Peyer's patch (tissue), 4 donors: ENCODE measurements at regions not wholly inside any gene's neighbourhood (a gene's known extent, or its start where the extent isn't known, plus 50 kb on each side); places are given as distances from the start of the nearest gene placed in this dataset.

Source experiments
- DNase-seq, 3 donors: peaks; one replicate each; pipeline ENCODE4 v3.0.0-alpha.2; 2017 to 2019
- H3K27ac ChIP-seq, 4 donors: fragments of 200-600 bp; sonication (generic); one replicate each; pipeline ENCODE4 v1.5.1; 2016 to 2019
- H3K27me3 ChIP-seq, 2 donors: fragments of 200-600 bp; sonication (generic); one replicate each; pipeline ENCODE4 v1.5.1; 2019
- H3K36me3 ChIP-seq, 3 donors: fragments of 200-600 bp; sonication (generic); one replicate each; pipeline ENCODE4 v1.5.1; 2016 to 2019
- H3K4me1 ChIP-seq, 4 donors: fragments of 200-600 bp; sonication (generic); one replicate each; pipeline ENCODE4 v1.5.1; 2016 to 2019
- H3K4me3 ChIP-seq, 4 donors: fragments of 200-600 bp; sonication (generic); 1 replicate in 3 of 4; 2 replicates in 1 of 4; pipeline ENCODE4 v1.5.1; 2016 to 2019; ENCODE audit warnings: mild to moderate bottlenecking in 1 of 4
- H3K9me3 ChIP-seq, 4 donors: fragments of 200-600 bp; sonication (generic); one replicate each; pipeline ENCODE4 v1.5.1; 2016 to 2019; ENCODE audit warnings: mild to moderate bottlenecking in 1 of 4
- CTCF ChIP-seq, 6 experiments: fragments of 450-650 bp in 4 of 6; fragments of 200-600 bp in 2 of 6; sonication (generic) in 1 of 6; IDR thresholded peaks; one replicate each; pipeline ENCODE4 v1.5.1; 2017 to 2019; ENCODE audit warnings: antibody characterized with exemption in 6 of 6, mild to moderate bottlenecking in 3 of 6, moderate library complexity in 1 of 6
- POLR2A ChIP-seq, 2 donors: fragments of 450-650 bp; IDR thresholded peaks; one replicate each; pipeline ENCODE4 v1.5.1; 2017; ENCODE audit warnings: antibody characterized with exemption in 2 of 2, mild to moderate bottlenecking in 2 of 2, moderate library complexity in 2 of 2

- Histone ChIP-seq H3K4me1 (no peaks in the 10 kb centered on the region), H3K9me3 (no peaks in the 10 kb centered on the region), H3K27me3 (no peaks in the 10 kb centered on the region), H3K36me3 (no peaks in the 10 kb centered on the region), H3K4me3 (no peak overlapping the region), H3K27ac (no peak overlapping the region)
- TF ChIP-seq CTCF (IDR thresholded peaks at IDR 0.05), result no peak
- no peak for TF ChIP-seq POLR2A (IDR thresholded peaks at IDR 0.05)
- no peak for DNase-seq
Measured at GRCh38 chr2:196441527-196441926, 198.0 kb upstream of the CCDC150 start.

- no peaks in the 10 kb centered on the region for H3K9me3 ChIP-seq
- TF ChIP-seq CTCF (IDR thresholded peaks at IDR 0.05) (no peak), POLR2A (IDR thresholded peaks at IDR 0.05) (no peak)
- H3K27ac ChIP-seq, result no peak overlapping the region
- no peak overlapping the region for H3K4me3 ChIP-seq
- no peak for DNase-seq
- H3K36me3 ChIP-seq, result no peaks in the 10 kb centered on the region
- no peaks in the 10 kb centered on the region for H3K27me3 ChIP-seq
- H3K4me1 ChIP-seq, result no peaks in the 10 kb centered on the region
Measured at GRCh38 chr2:196442211-196442610, 197.3 kb upstream of the CCDC150 start.

GRCh38 chr2:196444442-196444841, 195.1 kb upstream of the CCDC150 start:
- TF ChIP-seq CTCF (IDR thresholded peaks at IDR 0.05) (no peak), POLR2A (IDR thresholded peaks at IDR 0.05) (no peak)
- H3K9me3 ChIP-seq, result no peaks in the 10 kb centered on the region
- no peak overlapping the region for H3K27ac ChIP-seq
- H3K36me3 ChIP-seq, result no peaks in the 10 kb centered on the region
- no peak for DNase-seq
- H3K27me3 ChIP-seq, result no peaks in the 10 kb centered on the region
- no peaks in the 10 kb centered on the region for H3K4me1 ChIP-seq
- no peak overlapping the region for H3K4me3 ChIP-seq

GRCh38 chr2:196445991-196446390, 193.5 kb upstream of the CCDC150 start:
- TF ChIP-seq CTCF (IDR thresholded peaks at IDR 0.05) (no peak), POLR2A (IDR thresholded peaks at IDR 0.05) (no peak)
- Histone ChIP-seq H3K36me3 (no peaks in the 10 kb centered on the region), H3K4me3 (no peak overlapping the region), H3K27ac (no peak overlapping the region), H3K27me3 (no peaks in the 10 kb centered on the region), H3K4me1 (no peaks in the 10 kb centered on the region), H3K9me3 (no peaks in the 10 kb centered on the region)
- DNase-seq, result no peak

- Histone ChIP-seq H3K4me3 (no peak overlapping the region), H3K36me3 (no peaks in the 10 kb centered on the region), H3K4me1 (no peaks in the 10 kb centered on the region), H3K27ac (no peak overlapping the region), H3K27me3 (no peaks in the 10 kb centered on the region), H3K9me3 (no peaks in the 10 kb centered on the region)
- TF ChIP-seq CTCF (IDR thresholded peaks at IDR 0.05) (no peak), POLR2A (IDR thresholded peaks at IDR 0.05) (no peak)
- no peak for DNase-seq
Measured at GRCh38 chr2:196448407-196449079, 191.0 kb upstream of the CCDC150 start.

GRCh38 chr2:196449083-196449482, 190.4 kb upstream of the CCDC150 start:
- H3K27ac ChIP-seq, result no peak overlapping the region
- no peak for TF ChIP-seq CTCF (IDR thresholded peaks at IDR 0.05)
- TF ChIP-seq POLR2A (IDR thresholded peaks at IDR 0.05), result no peak
- no peak for DNase-seq
- H3K9me3 ChIP-seq, result no peaks in the 10 kb centered on the region
- no peaks in the 10 kb centered on the region for H3K27me3 ChIP-seq
- no peaks in the 10 kb centered on the region for H3K4me1 ChIP-seq
- H3K4me3 ChIP-seq, result no peak overlapping the region
- H3K36me3 ChIP-seq, result no peaks in the 10 kb centered on the region
